DOHH2 (cell line): ENCODE measurements at regions not wholly inside any gene's neighbourhood (a gene's known extent, or its start where the extent isn't known, plus 50 kb on each side); places are given as distances from the start of the nearest gene placed in this dataset.

ENCODE experiments used
- H3F3A ChIP-seq: fragments of 200-600 bp; sonication (generic), shearing (Covaris generic); 2 replicates; pipeline ENCODE4 v1.6.0; 2016; ENCODE audit warnings: antibody characterized with exemption, mild to moderate bottlenecking; ENCODE audit not compliant: control insufficient read depth, insufficient read depth
- H3K27ac ChIP-seq: fragments of 200-600 bp; sonication (generic); 2 replicates; pipeline ENCODE4 v1.5.1; 2014; ENCODE audit warnings: low read depth, mild to moderate bottlenecking, low read length, moderate library complexity
- H3K27me3 ChIP-seq: fragments of 200-600 bp; sonication (generic); 2 replicates; pipeline ENCODE4 v1.6.1; 2014; ENCODE audit warnings: mild to moderate bottlenecking, low read length, mixed read lengths; ENCODE audit not compliant: control insufficient read depth
- H3K36me3 ChIP-seq: fragments of 200-600 bp; sonication (generic); 2 replicates; pipeline ENCODE4 v1.6.1; 2014; ENCODE audit warnings: mild to moderate bottlenecking, low read length, moderate library complexity, mixed read lengths; ENCODE audit not compliant: control insufficient read depth
- H3K4me1 ChIP-seq: fragments of 200-600 bp; sonication (generic); 2 replicates; pipeline ENCODE4 v1.6.1; 2014; ENCODE audit warnings: mild to moderate bottlenecking, low read length, mixed read lengths; ENCODE audit not compliant: control insufficient read depth
- H3K4me2 ChIP-seq: fragments of 200-600 bp; sonication (generic); 2 replicates; pipeline ENCODE4 v1.6.0; 2014; ENCODE audit warnings: mild to moderate bottlenecking, low read length, moderate library complexity
- H3K4me3 ChIP-seq: fragments of 200-600 bp; sonication (generic); 2 replicates; pipeline ENCODE4 v1.5.1; 2014; ENCODE audit warnings: mild to moderate bottlenecking, low read length, mixed read lengths
- H3K79me2 ChIP-seq: fragments of 200-600 bp; sonication (generic); 2 replicates; pipeline ENCODE4 v1.6.1; 2014; ENCODE audit warnings: mild to moderate bottlenecking, low read length, mixed read lengths; ENCODE audit not compliant: control insufficient read depth
- H3K9me2 ChIP-seq: fragments of 200-600 bp; sonication (generic); replicated peaks from 2 replicates; pipeline ENCODE4 v1.6.1; 2014; ENCODE audit warnings: mild to moderate bottlenecking, low read length, mixed read lengths; ENCODE audit not compliant: control insufficient read depth
- H3K9me3 ChIP-seq: fragments of 200-600 bp; sonication (generic); 2 replicates; pipeline ENCODE4 v1.6.1; 2014; ENCODE audit warnings: antibody characterized with exemption, low read length, mixed read lengths; ENCODE audit not compliant: control insufficient read depth, insufficient read depth
- H4K20me1 ChIP-seq: fragments of 200-600 bp; sonication (generic); 2 replicates; pipeline ENCODE4 v1.6.0; 2014; ENCODE audit warnings: low read depth, mild to moderate bottlenecking, antibody characterized with exemption, low read length, moderate library complexity; ENCODE audit not compliant: control insufficient read depth, insufficient read depth
- EZH2phosphoT487 ChIP-seq: fragments of 200-600 bp; sonication (generic); IDR thresholded peaks from 2 replicates; pipeline ENCODE4 v1.6.1; 2017; ENCODE audit warnings: borderline replicate concordance, mild to moderate bottlenecking, antibody characterized with exemption, low read length, moderate library complexity, mixed read lengths
- TF ChIP-seq, protein P1 (sequence below): fragments of 200-600 bp; sonication (generic); IDR thresholded peaks from one replicate; pipeline ENCODE4 v1.5.1; 2014; ENCODE audit warnings: antibody characterized with exemption, mild to moderate bottlenecking, low read depth, low read length; ENCODE audit not compliant: poor library complexity, severe bottlenecking

DNA sequence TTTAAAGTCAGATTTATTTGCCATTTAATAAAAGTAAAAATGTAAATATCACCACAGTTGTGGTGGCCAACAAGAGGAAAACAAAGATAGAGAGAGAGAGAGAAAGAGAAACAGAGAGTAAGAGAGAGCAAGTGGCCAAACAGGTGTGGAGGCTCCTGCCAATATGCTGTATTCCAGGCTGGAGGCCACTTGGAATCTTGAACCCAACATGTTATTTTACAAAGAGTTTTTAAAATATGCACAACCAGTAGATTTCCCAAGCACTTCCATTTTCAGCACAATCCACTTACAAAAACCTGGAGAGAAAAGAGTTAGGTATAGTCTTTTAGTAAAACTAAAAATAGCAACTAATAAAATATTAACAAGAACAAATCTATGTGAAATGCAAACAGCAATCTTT, 1323.1 kb upstream of the CITED2 start:
- Histone ChIP-seq H3K27ac (no peak overlapping the region), H3K9me3 (no peaks in the 10 kb centered on the region), H3K27me3 (no peaks in the 10 kb centered on the region), H3F3A (no peaks in the 10 kb centered on the region), H3K9me2 (no peaks in the 10 kb centered on the region; the same call in 1 of the 2 replicates), H4K20me1 (no peaks in the 10 kb centered on the region), H3K79me2 (no peaks in the 10 kb centered on the region), H3K4me3 (no peak overlapping the region), H3K36me3 (no peaks in the 10 kb centered on the region), H3K4me2 (no peak overlapping the region), H3K4me1 (no peaks in the 10 kb centered on the region)
- TF ChIP-seq, protein P1, sequence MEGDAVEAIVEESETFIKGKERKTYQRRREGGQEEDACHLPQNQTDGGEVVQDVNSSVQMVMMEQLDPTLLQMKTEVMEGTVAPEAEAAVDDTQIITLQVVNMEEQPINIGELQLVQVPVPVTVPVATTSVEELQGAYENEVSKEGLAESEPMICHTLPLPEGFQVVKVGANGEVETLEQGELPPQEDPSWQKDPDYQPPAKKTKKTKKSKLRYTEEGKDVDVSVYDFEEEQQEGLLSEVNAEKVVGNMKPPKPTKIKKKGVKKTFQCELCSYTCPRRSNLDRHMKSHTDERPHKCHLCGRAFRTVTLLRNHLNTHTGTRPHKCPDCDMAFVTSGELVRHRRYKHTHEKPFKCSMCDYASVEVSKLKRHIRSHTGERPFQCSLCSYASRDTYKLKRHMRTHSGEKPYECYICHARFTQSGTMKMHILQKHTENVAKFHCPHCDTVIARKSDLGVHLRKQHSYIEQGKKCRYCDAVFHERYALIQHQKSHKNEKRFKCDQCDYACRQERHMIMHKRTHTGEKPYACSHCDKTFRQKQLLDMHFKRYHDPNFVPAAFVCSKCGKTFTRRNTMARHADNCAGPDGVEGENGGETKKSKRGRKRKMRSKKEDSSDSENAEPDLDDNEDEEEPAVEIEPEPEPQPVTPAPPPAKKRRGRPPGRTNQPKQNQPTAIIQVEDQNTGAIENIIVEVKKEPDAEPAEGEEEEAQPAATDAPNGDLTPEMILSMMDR, result no peak
- TF ChIP-seq EZH2phosphoT487, result no peak

DNA sequence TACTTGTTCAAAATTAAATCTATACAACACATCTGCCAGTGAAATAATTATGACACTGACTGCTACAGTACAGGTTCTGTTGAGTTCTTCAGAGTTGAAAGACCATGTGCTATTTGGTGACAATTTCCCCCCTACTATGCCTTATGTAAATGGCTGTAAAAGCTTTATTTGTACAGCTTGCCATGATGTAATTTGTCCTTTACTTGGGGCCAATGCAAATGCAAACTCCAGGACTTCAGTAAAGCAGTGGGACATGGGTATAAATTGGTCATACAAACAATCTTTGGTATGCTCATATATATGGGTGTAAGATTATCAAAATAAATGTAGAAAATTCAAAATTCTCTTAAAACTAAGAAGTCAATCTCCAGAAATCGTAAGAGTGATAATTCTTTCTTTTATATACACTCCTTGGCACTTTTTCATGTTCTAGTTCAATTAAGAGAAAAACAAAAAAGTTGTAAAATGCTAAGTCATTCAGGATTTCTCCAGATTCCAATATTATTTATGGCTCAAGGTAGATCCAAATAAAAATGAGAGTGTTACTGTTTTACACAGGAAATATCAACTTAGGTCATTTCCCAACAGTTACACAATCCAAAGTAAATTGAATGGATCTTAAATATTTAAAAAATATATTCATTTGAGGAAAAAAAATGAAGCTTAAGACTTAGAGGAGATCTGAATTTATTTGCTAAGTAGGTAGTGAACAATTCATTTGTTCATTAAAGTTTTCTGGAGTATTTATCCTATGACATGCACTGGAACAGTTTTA, 1310.5 kb upstream of the CITED2 start:
- Histone ChIP-seq H3K4me2 (no peak overlapping the region), H3K9me2 (no peaks in the 10 kb centered on the region), H4K20me1 (no peaks in the 10 kb centered on the region), H3F3A (no peaks in the 10 kb centered on the region), H3K79me2 (no peaks in the 10 kb centered on the region), H3K4me3 (no peak overlapping the region), H3K27ac (no peak overlapping the region), H3K9me3 (no peaks in the 10 kb centered on the region), H3K4me1 (no peaks in the 10 kb centered on the region), H3K36me3 (no peaks in the 10 kb centered on the region), H3K27me3 (no peaks in the 10 kb centered on the region)
- no peak for TF ChIP-seq EZH2phosphoT487
- TF ChIP-seq, protein P1, result no peak

DNA sequence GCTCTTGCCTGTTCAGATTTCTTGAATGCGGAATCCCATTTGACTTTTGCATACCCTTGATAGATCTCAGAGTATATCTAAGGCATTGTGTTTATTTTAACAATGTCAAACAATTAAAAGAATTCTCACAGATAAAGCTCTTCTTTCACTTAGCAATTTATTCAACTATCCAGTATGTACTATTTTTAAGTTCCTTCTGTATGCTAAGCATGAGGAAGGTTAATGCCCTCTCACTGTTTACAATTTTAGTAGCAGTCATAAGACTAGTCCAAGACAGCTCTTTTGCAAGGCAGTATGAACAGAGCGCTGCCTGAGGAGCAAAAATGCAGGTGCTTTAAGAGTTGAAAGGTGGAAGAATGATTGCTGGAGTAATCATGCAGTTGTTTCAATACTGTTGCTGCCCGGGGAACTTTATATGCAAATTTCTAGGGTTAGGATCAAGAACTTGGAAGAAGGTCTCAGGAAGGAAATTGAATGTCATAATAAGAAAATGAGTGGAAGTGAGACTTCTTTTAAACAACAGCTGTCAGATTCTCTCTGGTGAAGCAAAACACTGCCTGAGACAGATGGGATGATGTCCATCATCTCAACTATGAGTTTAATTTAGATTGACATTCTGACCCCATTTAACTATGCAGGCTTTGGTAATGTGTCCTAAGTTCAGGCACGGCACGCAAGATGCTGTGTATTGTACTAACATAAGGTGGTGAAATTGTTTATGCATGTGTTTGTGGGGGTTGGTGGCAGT, 1303.5 kb upstream of the CITED2 start:
- Histone ChIP-seq H3K4me1 (peaks cover 13% of the 10 kb centered on the region), H3K27ac (peak overlapping the region; percentile 37), H3K79me2 (no peaks in the 10 kb centered on the region), H3F3A (peaks cover 3% of the 10 kb centered on the region; the same call in 1 of the 2 replicates), H3K9me3 (no peaks in the 10 kb centered on the region; the same call in 1 of the 2 replicates), H3K9me2 (no peaks in the 10 kb centered on the region), H3K4me3 (peak overlapping the region; percentile 13; the same call in 1 of the 2 replicates), H3K4me2 (peak overlapping the region; percentile 59), H3K27me3 (no peaks in the 10 kb centered on the region), H4K20me1 (no peaks in the 10 kb centered on the region), H3K36me3 (no peaks in the 10 kb centered on the region)
- TF ChIP-seq EZH2phosphoT487, result no peak
- TF ChIP-seq, protein P1, result no peak
